H9 (cell line): ENCODE measurements at regions not wholly inside any gene's neighbourhood (a gene's known extent, or its start where the extent isn't known, plus 50 kb on each side); places are given as distances from the start of the nearest gene placed in this dataset.

Experiments used
- DNase-seq: peaks from one replicate; pipeline ENCODE4 v3.0.0-alpha.2; 2017
- H2AFZ ChIP-seq: one replicate; pipeline ENCODE4 v1.6.1; 2013; ENCODE audit warnings: mild to moderate bottlenecking, low read length, control low read depth, moderate library complexity
- H2AK5ac ChIP-seq: 2 replicates; pipeline ENCODE4 v1.6.1; 2013; ENCODE audit warnings: low read length, control low read depth, mixed read lengths; ENCODE audit not compliant: insufficient read length
- H2BK120ac ChIP-seq: one replicate; pipeline ENCODE4 v1.6.1; 2013; ENCODE audit warnings: low read depth, mild to moderate bottlenecking, low read length, control low read depth, inconsistent platforms; ENCODE audit not compliant: poor library complexity, severe bottlenecking
- H2BK12ac ChIP-seq: 2 replicates; pipeline ENCODE4 v1.6.1; 2013; ENCODE audit warnings: low read length, control low read depth, mixed read lengths, low read depth; ENCODE audit not compliant: insufficient read length
- H2BK15ac ChIP-seq: 2 replicates; pipeline ENCODE4 v1.6.1; 2013; ENCODE audit warnings: low read depth, low read length, control low read depth
- H2BK20ac ChIP-seq: one replicate; pipeline ENCODE4 v1.6.1; 2013; ENCODE audit warnings: low read depth, mild to moderate bottlenecking, low read length, control low read depth, inconsistent platforms; ENCODE audit not compliant: poor library complexity, severe bottlenecking
- H2BK5ac ChIP-seq: 2 replicates; pipeline ENCODE4 v1.6.1; 2013; ENCODE audit warnings: low read length, control low read depth, mixed read lengths; ENCODE audit not compliant: insufficient read length
- H3K14ac ChIP-seq: 2 replicates; pipeline ENCODE4 v1.6.1; 2013; ENCODE audit warnings: low read length, control low read depth; ENCODE audit not compliant: insufficient read depth
- H3K18ac ChIP-seq: 2 replicates; pipeline ENCODE4 v1.6.1; 2013; ENCODE audit warnings: low read depth, mild to moderate bottlenecking, mixed read lengths, low read length, control low read depth; ENCODE audit not compliant: insufficient read length
- H3K23ac ChIP-seq: 2 replicates; pipeline ENCODE4 v1.6.1; 2013; ENCODE audit warnings: low read length, control low read depth, mixed read lengths, low read depth; ENCODE audit not compliant: insufficient read length
- H3K23me2 ChIP-seq: 2 replicates; pipeline ENCODE4 v1.6.1; 2013; ENCODE audit warnings: low read depth, mild to moderate bottlenecking, mixed read lengths, low read length, control low read depth; ENCODE audit not compliant: insufficient read length, poor library complexity, severe bottlenecking
- H3K27ac ChIP-seq: 2 replicates; pipeline ENCODE4 v1.5.1; 2013; ENCODE audit warnings: low read length, control low read depth, mixed read lengths, low read depth; ENCODE audit not compliant: insufficient read length
- H3K27me3 ChIP-seq: 2 replicates; pipeline ENCODE4 v1.6.1; 2013; ENCODE audit warnings: low read length, control low read depth, inconsistent platforms; ENCODE audit not compliant: insufficient read depth
- H3K4ac ChIP-seq: 2 replicates; pipeline ENCODE4 v1.6.1; 2013; ENCODE audit warnings: low read depth, mild to moderate bottlenecking, control low read depth, inconsistent platforms, low read length, moderate library complexity
- H3K4me1 ChIP-seq: 2 replicates; pipeline ENCODE4 v1.6.1; 2013; ENCODE audit warnings: low read length, control low read depth, inconsistent platforms; ENCODE audit not compliant: insufficient read depth
- H3K4me2 ChIP-seq: 2 replicates; pipeline ENCODE4 v1.6.1; 2013; ENCODE audit warnings: low read length, control low read depth, mixed read lengths; ENCODE audit not compliant: insufficient read length, insufficient read depth
- H3K56ac ChIP-seq: 2 replicates; pipeline ENCODE4 v1.6.1; 2013; ENCODE audit warnings: low read depth, mild to moderate bottlenecking, mixed read lengths, low read length, control low read depth; ENCODE audit not compliant: insufficient read length
- H3K79me1 ChIP-seq: 2 replicates; pipeline ENCODE4 v1.6.1; 2013; ENCODE audit warnings: low read depth, mild to moderate bottlenecking, moderate library complexity, low read length, control low read depth, inconsistent platforms; ENCODE audit not compliant: insufficient read depth, poor library complexity, severe bottlenecking
- H3K79me2 ChIP-seq: 2 replicates; pipeline ENCODE4 v1.6.1; 2013; ENCODE audit warnings: low read length, control low read depth, inconsistent platforms; ENCODE audit not compliant: insufficient read depth
- H3K9ac ChIP-seq: 2 replicates; pipeline ENCODE4 v1.6.1; 2013; ENCODE audit warnings: low read length, control low read depth, mixed read lengths; ENCODE audit not compliant: insufficient read length; ENCODE audit errors: extremely low read depth
- H3K9me3 ChIP-seq: one replicate; pipeline ENCODE4 v1.6.1; 2013; ENCODE audit warnings: low read depth, low read length, inconsistent platforms; ENCODE audit not compliant: control insufficient read depth
- H3T11ph ChIP-seq: one replicate; pipeline ENCODE4 v1.6.1; 2013; ENCODE audit warnings: mild to moderate bottlenecking, low read length, control low read depth, inconsistent platforms
- H4K20me1 ChIP-seq: one replicate; pipeline ENCODE4 v1.6.1; 2013; ENCODE audit not compliant: control insufficient read depth, insufficient read length, insufficient read depth
- H4K5ac ChIP-seq: 2 replicates; pipeline ENCODE4 v1.6.1; 2013; ENCODE audit warnings: low read depth, mild to moderate bottlenecking, mixed read lengths, low read length, control low read depth; ENCODE audit not compliant: insufficient read length
- H4K8ac ChIP-seq: replicated peaks from 2 replicates; pipeline ENCODE4 v1.6.1; 2013; ENCODE audit warnings: low read length, control low read depth, mixed read lengths, low read depth; ENCODE audit not compliant: insufficient read length
- H4K91ac ChIP-seq: 2 replicates; pipeline ENCODE4 v1.6.1; 2013; ENCODE audit warnings: low read depth, mild to moderate bottlenecking, moderate library complexity, mixed read lengths, low read length, control low read depth; ENCODE audit not compliant: insufficient read length
- H3K27ac Mint-ChIP-seq, 3 experiments: 2 replicates in 2 of 3; 3 replicates in 1 of 3; pipeline ENCODE4 v1.8.0; 2020 to 2021; ENCODE audit warnings: mixed read lengths in 3 of 3, mild to moderate bottlenecking in 1 of 3, moderate library complexity in 1 of 3
- H3K27me3 Mint-ChIP-seq: 2 replicates; pipeline ENCODE4 v1.8.0; 2021; ENCODE audit warnings: low read depth, mild to moderate bottlenecking, moderate library complexity, mixed read lengths
- H3K36me3 Mint-ChIP-seq, 3 experiments: 2 replicates in 2 of 3; 3 replicates in 1 of 3; pipeline ENCODE4 v1.8.0; 2020 to 2021; ENCODE audit warnings: low read depth in 3 of 3, mixed read lengths in 3 of 3; ENCODE audit not compliant: insufficient read depth in 1 of 3
- H3K4me1 Mint-ChIP-seq, 2 experiments: 2 replicates each; pipeline ENCODE4 v1.8.0; 2020; ENCODE audit warnings: mixed read lengths in 2 of 2
- H3K4me3 Mint-ChIP-seq, 2 experiments: 2 replicates in 1 of 2; 3 replicates in 1 of 2; pipeline ENCODE4 v1.8.0; 2020 to 2021; ENCODE audit warnings: mild to moderate bottlenecking in 2 of 2, mixed read lengths in 2 of 2, moderate library complexity in 1 of 2
- H3K9me3 Mint-ChIP-seq, 2 experiments: 2 replicates in 1 of 2; 3 replicates in 1 of 2; pipeline ENCODE4 v1.8.0; 2020; ENCODE audit warnings: mild to moderate bottlenecking in 2 of 2, mixed read lengths in 2 of 2, moderate library complexity in 1 of 2
- whole genome bisulfite sequencing: extraction: QIAGEN DNeasy Blood & Tissue Kit; methylation state at CpG from one replicate; pipeline ENCODE4 v1.1.7; 2013; ENCODE audit warnings: missing lambda C conversion rate, low lambda C conversion rate, mixed read lengths; ENCODE audit not compliant: insufficient read length; ENCODE audit errors: extremely low coverage; 5-methylcytosine and 5-hydroxymethylcytosine counted together
- TF ChIP-seq, protein P1 (sequence below): fragments of 200-600 bp; sonication (generic); conservative IDR thresholded peaks from 3 replicates; pipeline ENCODE4 v1.8.0; 2021; ENCODE audit warnings: antibody characterized with exemption, mild to moderate bottlenecking

DNA sequence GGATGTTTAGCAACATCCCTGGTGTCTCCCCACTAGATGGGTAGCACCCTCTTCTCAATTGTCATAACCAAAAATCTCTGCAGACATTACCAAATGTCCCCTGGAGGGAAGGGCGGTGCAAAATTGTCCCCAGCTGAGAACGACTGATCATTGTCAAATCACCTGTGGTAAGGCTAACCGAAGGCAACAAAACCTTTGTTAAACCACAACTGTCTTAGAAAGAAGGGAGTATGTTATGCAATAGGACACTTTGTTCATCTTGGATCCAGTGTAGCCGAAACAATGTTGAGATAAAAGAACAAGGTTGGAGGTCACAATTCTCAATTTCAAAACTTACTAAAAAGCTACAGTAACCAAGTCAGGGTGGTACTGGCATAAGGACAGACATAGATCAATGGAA lies 50.3 kb upstream of the ST3GAL5 start:
- H3K27ac Mint-ChIP-seq: no peak overlapping the region
- WGBS: no CpG with 5 or more reads among the region's 4 CpGs
- Histone ChIP-seq H3K9me3 (no peaks in the 10 kb centered on the region), H2BK20ac (no peak overlapping the region), H4K91ac (no peak overlapping the region), H4K20me1 (no peaks in the 10 kb centered on the region), H3K23me2 (no peaks in the 10 kb centered on the region), H3K23ac (no peak overlapping the region), H3K18ac (no peak overlapping the region), H4K8ac (no peak overlapping the region), H2BK120ac (no peak overlapping the region), H3K56ac (no peak overlapping the region), H3K27ac (no peak overlapping the region), H3K27me3 (no peaks in the 10 kb centered on the region), H3K79me2 (no peaks in the 10 kb centered on the region), H3T11ph (no peak overlapping the region), H2BK5ac (no peak overlapping the region), H3K4me2 (no peak overlapping the region), H3K4me1 (no peaks in the 10 kb centered on the region; the same call in 1 of the 2 replicates), H2BK12ac (no peak overlapping the region), H4K5ac (no peak overlapping the region), H2AK5ac (no peak overlapping the region), H3K4ac (no peak overlapping the region), H2AFZ (no peak overlapping the region), H3K14ac (no peak overlapping the region), H3K79me1 (no peaks in the 10 kb centered on the region), H3K9ac (no peak overlapping the region), H2BK15ac (no peak overlapping the region)
- TF ChIP-seq, protein P1, sequence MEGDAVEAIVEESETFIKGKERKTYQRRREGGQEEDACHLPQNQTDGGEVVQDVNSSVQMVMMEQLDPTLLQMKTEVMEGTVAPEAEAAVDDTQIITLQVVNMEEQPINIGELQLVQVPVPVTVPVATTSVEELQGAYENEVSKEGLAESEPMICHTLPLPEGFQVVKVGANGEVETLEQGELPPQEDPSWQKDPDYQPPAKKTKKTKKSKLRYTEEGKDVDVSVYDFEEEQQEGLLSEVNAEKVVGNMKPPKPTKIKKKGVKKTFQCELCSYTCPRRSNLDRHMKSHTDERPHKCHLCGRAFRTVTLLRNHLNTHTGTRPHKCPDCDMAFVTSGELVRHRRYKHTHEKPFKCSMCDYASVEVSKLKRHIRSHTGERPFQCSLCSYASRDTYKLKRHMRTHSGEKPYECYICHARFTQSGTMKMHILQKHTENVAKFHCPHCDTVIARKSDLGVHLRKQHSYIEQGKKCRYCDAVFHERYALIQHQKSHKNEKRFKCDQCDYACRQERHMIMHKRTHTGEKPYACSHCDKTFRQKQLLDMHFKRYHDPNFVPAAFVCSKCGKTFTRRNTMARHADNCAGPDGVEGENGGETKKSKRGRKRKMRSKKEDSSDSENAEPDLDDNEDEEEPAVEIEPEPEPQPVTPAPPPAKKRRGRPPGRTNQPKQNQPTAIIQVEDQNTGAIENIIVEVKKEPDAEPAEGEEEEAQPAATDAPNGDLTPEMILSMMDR: no peak
- H3K9me3 Mint-ChIP-seq: peaks cover 29 to 30% of the 10 kb centered on the region in 2 experiments
- peaks cover 7% of the 10 kb centered on the region for H3K27me3 Mint-ChIP-seq
- no peak overlapping the region for H3K4me3 Mint-ChIP-seq
- H3K36me3 Mint-ChIP-seq: peaks cover 6 to 26% (median 17%) of the 10 kb centered on the region in 3 experiments
- peaks cover 14 to 15% of the 10 kb centered on the region in 2 experiments for H3K4me1 Mint-ChIP-seq
- no peak for DNase-seq
